Activated naive CD4-positive, alpha-beta T cell treated with anti-CD3 and anti-CD28 coated beads, Interleukin-2, amount 10 ng/mL, durations not matched to agents 7 days and 5 days (primary cell): ENCODE measurements at regions not wholly inside any gene's neighbourhood (a gene's known extent, or its start where the extent isn't known, plus 50 kb on each side); places are given as distances from the start of the nearest gene placed in this dataset.
"Not testable (repeated sequence)": the region's sequence is repeated elsewhere in the genome, so short reads cannot be mapped to it uniquely, and the experiment has no call there.

Source experiments
- CTCF ChIA-PET: fragments of 350-600 bp; sonication (Branson Sonifier 250); formaldehyde crosslinking; loops from one replicate; lab custom pipeline; 2021; ENCODE audit warnings: antibody characterized with exemption; lab: Charles Lee
- DNase-seq: peaks from one replicate; pipeline ENCODE4 v3.0.0-alpha.2; 2020
- H3K27ac Mint-ChIP-seq: one replicate; pipeline ENCODE4 v1.8.0; 2021; ENCODE audit warnings: mild to moderate bottlenecking, moderate library complexity, mixed read lengths
- H3K27me3 Mint-ChIP-seq: one replicate; pipeline ENCODE4 v1.8.0; 2021; ENCODE audit warnings: mild to moderate bottlenecking, mixed read lengths
- H3K36me3 Mint-ChIP-seq: one replicate; pipeline ENCODE4 v1.8.0; 2021; ENCODE audit warnings: mixed read lengths
- H3K4me1 Mint-ChIP-seq: one replicate; pipeline ENCODE4 v1.8.0; 2021; ENCODE audit warnings: mixed read lengths
- H3K4me3 Mint-ChIP-seq: one replicate; pipeline ENCODE4 v1.8.0; 2021; ENCODE audit warnings: mild to moderate bottlenecking, moderate library complexity, mixed read lengths
- H3K9me3 Mint-ChIP-seq: one replicate; pipeline ENCODE4 v1.8.0; 2021; ENCODE audit warnings: mixed read lengths

DNA sequence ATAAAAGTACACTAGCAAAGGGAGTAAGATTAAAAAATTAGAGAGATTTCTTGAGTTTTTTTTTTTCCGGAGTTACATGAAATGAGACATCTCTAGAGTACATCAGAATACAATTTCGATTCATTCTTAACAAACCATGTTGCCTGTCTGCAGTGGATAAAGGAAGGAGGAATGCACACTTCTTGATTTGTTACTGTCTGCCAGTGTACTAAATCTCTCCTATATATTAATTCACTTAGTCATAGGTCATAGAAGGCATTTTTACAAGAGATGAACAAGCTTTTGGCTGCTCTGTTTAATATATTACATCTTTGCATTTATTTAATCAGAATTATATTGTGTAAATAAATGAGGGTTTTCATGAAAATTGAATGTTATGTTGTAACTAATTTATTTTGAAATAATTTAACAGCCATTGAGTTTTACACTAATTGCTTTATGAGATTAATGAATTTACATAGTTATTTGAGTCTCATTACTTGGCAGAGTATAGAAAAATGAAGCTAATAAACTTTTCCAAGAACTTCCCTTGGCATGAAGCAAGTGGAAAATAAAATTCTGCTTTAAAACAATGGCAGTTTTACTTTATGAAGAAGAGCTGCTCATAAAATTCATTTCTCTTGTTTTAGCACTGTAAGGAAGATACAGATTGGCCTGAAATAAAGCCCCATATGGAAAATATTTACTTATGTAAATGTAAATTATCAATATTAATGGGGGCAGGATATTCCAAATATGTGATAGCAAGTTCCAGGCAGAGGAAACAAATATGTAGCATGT lies 1284.7 kb downstream of the BRINP3 start:
- no peaks in the 10 kb centered on the region for H3K27me3 Mint-ChIP-seq
- no peaks in the 10 kb centered on the region for H3K36me3 Mint-ChIP-seq
- CTCF ChIA-PET = no interaction called here
- H3K27ac Mint-ChIP-seq = no peak overlapping the region
- no peak overlapping the region for H3K4me3 Mint-ChIP-seq
- H3K4me1 Mint-ChIP-seq = no peaks in the 10 kb centered on the region
- DNase-seq = no peak
- peaks cover 7% of the 10 kb centered on the region for H3K9me3 Mint-ChIP-seq

- DNase-seq = no peak
- Mint-ChIP-seq H3K27me3 (no peaks in the 10 kb centered on the region), H3K4me1 (no peaks in the 10 kb centered on the region), H3K9me3 (peaks cover 4% of the 10 kb centered on the region), H3K36me3 (no peaks in the 10 kb centered on the region), H3K27ac (no peak overlapping the region), H3K4me3 (no peak overlapping the region)
- CTCF ChIA-PET = no interaction called here
Observed at GRCh38 chr1:189205863-189206262, 1271.8 kb downstream of the BRINP3 start.

- Mint-ChIP-seq H3K36me3 (no peaks in the 10 kb centered on the region), H3K4me3 (no peak overlapping the region)
Observed at GRCh38 chr1:189206617-189207016, 1271.0 kb downstream of the BRINP3 start.

GRCh38 chr1:189211742-189212141 lies 1265.9 kb downstream of the BRINP3 start:
- no peak overlapping the region for H3K4me3 Mint-ChIP-seq
- CTCF ChIA-PET = no interaction called here
- H3K4me1 Mint-ChIP-seq = no peaks in the 10 kb centered on the region
- H3K36me3 Mint-ChIP-seq = no peaks in the 10 kb centered on the region
- no peak for DNase-seq
- no peaks in the 10 kb centered on the region for H3K27me3 Mint-ChIP-seq
- peaks cover 4% of the 10 kb centered on the region for H3K9me3 Mint-ChIP-seq
- H3K27ac Mint-ChIP-seq = no peak overlapping the region

More at GRCh38 chr1:189206617-189207016, 1271.0 kb downstream of the BRINP3 start:
- Mint-ChIP-seq H3K4me1 (no peaks in the 10 kb centered on the region), H3K9me3 (peaks cover 4% of the 10 kb centered on the region), H3K27ac (no peak overlapping the region), H3K27me3 (no peaks in the 10 kb centered on the region)
- DNase-seq = no peak
- CTCF ChIA-PET = no interaction called here

DNA sequence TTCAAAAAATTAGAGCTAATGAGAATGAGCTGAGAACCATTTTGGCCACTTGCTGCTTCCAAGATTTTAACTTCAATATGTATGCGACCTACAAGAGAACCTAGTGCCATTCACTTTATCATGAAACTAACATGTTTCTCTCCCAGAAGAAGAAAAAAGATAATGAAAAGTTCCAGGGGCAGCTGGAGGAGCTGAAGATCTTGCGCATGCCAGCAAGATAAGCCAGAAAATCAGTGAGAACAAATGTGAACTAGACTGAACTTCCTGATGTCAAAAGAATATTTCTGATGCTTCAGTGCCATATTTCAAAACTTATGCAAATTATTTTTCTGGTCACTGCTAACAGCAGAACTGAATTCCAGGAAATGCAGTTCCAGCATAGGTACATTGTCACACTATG lies 1265.1 kb downstream of the BRINP3 start:
- no peaks in the 10 kb centered on the region for H3K4me1 Mint-ChIP-seq
- no peaks in the 10 kb centered on the region for H3K27me3 Mint-ChIP-seq
- H3K4me3 Mint-ChIP-seq = no peak overlapping the region
- CTCF ChIA-PET = interaction anchor here (0.7 kb wide), 1 partner anchor 9 kb away, joined by 3 read pairs; no protein-coding TSS in a partner anchor
- no peaks in the 10 kb centered on the region for H3K36me3 Mint-ChIP-seq
- H3K9me3 Mint-ChIP-seq = peaks cover 4% of the 10 kb centered on the region
- no peak overlapping the region for H3K27ac Mint-ChIP-seq
- DNase-seq = no peak

DNA sequence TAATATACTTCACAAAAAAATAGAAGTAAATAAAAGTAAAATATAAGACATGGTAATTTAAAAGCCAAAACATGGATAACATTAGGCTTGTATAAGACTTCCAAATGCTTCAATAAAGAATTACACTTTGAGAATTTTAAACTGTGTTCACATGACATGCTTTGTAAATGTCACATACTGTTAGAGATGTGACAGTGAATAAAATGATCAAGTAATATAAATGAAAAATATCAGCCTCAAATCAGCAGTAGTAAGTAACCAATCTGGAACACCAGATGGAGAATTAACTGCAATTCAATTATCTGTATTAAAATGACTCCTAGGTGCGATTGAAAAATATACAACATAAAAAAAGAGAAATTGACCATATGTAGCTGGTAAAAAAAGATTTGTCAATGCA lies 1260.8 kb downstream of the BRINP3 start:
- Mint-ChIP-seq H3K36me3 (no peaks in the 10 kb centered on the region), H3K9me3 (peaks cover 5% of the 10 kb centered on the region), H3K27ac (no peak overlapping the region), H3K27me3 (no peaks in the 10 kb centered on the region), H3K4me3 (no peak overlapping the region), H3K4me1 (no peaks in the 10 kb centered on the region)
- no peak for DNase-seq
- CTCF ChIA-PET = no interaction called here

DNA sequence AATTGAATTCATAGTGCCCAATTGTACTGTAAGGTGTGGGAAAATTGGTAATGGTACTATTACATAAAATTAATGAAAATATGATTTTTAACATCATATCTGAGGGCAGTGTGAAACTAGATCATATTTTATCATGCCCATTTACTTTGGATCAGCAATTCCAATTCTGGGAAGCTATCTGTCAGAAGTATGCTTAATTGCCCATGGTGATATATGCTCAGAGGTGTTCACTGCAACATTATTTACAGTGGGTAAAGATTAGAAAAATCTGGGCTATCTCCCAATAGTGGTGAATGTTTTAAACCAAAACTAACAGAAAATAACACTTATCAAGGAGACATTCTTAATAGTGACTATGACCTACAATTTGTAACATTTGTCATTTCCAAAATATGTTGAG lies 1260.0 kb downstream of the BRINP3 start:
- Mint-ChIP-seq H3K9me3 (peaks cover 5% of the 10 kb centered on the region), H3K27ac (no peak overlapping the region), H3K4me1 (no peaks in the 10 kb centered on the region), H3K27me3 (no peaks in the 10 kb centered on the region), H3K4me3 (no peak overlapping the region), H3K36me3 (no peaks in the 10 kb centered on the region)
- DNase-seq = no peak
- CTCF ChIA-PET = no interaction called here

- H3K27me3 Mint-ChIP-seq = no peaks in the 10 kb centered on the region
- DNase-seq = no peak
- H3K4me3 Mint-ChIP-seq = no peak overlapping the region
- CTCF ChIA-PET = no interaction called here
- no peaks in the 10 kb centered on the region for H3K4me1 Mint-ChIP-seq
- H3K36me3 Mint-ChIP-seq = no peaks in the 10 kb centered on the region
- peaks cover 5% of the 10 kb centered on the region for H3K9me3 Mint-ChIP-seq
- H3K27ac Mint-ChIP-seq = no peak overlapping the region
Observed at GRCh38 chr1:189220750-189221149, 1256.9 kb downstream of the BRINP3 start.

DNA sequence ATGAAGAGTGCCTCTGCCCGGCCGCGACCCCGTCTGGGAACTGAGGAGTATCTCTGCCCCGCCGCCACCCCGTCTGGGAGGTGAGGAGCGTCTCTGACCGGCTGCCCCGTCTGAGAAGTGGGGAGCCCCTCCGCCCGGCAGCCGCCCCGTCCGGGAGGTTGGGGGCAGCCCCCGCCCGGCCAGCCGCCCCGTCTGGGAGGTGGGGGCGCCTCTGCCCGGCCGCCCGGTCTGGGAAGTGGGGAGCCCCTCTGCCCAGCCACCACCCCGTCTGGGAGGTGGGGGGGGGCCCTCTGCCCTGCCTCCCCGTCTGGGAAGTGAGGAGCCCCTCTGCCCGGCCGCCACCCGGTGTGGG lies 1251.9 kb downstream of the BRINP3 start:
- H3K4me1 Mint-ChIP-seq, H3K4me3 Mint-ChIP-seq, CTCF ChIA-PET, DNase-seq, H3K27ac Mint-ChIP-seq, H3K27me3 Mint-ChIP-seq, H3K36me3 Mint-ChIP-seq, H3K9me3 Mint-ChIP-seq: not testable (repeated sequence)

- no peak overlapping the region for H3K4me3 Mint-ChIP-seq
- no peak for DNase-seq
- no peak overlapping the region for H3K27ac Mint-ChIP-seq
- CTCF ChIA-PET = no interaction called here
- H3K4me1 Mint-ChIP-seq = no peaks in the 10 kb centered on the region
- peaks cover under 1% of the 10 kb centered on the region for H3K9me3 Mint-ChIP-seq
- no peaks in the 10 kb centered on the region for H3K27me3 Mint-ChIP-seq
- H3K36me3 Mint-ChIP-seq = no peaks in the 10 kb centered on the region
Observed at GRCh38 chr1:189226779-189227178, 1250.9 kb downstream of the BRINP3 start.

GRCh38 chr1:189237008-189237407 lies 1240.7 kb downstream of the BRINP3 start:
- CTCF ChIA-PET = no interaction called here
- no peak for DNase-seq
- no peaks in the 10 kb centered on the region for H3K36me3 Mint-ChIP-seq
- no peak overlapping the region for H3K27ac Mint-ChIP-seq
- no peaks in the 10 kb centered on the region for H3K27me3 Mint-ChIP-seq
- H3K9me3 Mint-ChIP-seq = peaks cover 17% of the 10 kb centered on the region
- H3K4me1 Mint-ChIP-seq = no peaks in the 10 kb centered on the region
- H3K4me3 Mint-ChIP-seq = no peak overlapping the region

DNA sequence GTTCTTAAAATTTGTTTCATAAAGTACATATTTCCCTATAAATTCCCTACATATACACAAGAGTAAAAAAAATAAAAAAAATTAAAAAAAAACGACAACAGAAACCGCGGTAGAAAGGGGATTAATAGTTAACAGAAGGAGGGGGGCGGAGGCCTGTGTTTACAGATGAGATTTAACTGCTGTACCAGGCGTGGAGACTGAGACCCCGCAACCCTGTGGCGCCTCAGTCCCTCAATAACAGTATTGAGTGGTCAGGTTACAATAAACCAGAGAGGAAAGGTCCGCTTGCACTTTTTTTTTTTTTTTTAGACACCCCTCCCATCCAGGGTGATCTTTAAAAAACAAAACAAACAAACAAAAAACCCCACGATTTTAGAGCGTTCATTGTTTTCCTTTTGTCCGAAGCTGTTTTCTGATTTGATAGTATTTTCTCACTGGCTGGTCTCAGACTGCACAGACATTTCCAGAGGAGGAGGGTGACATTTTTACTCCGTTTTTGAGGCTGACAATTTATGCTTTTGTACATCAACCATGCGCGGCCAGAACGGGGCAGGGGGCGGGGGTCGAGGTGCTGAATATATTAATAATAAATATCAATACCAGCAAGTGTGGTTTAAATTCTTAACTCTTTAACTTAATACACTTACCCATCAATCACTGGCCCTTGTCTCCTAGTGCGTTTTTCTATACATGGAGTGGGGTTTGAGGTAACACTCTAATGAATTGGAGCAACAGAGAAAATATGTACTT lies 1223.9 kb downstream of the BRINP3 start:
- Mint-ChIP-seq H3K4me1 (no peaks in the 10 kb centered on the region), H3K36me3 (no peaks in the 10 kb centered on the region), H3K27ac (no peak overlapping the region), H3K27me3 (no peaks in the 10 kb centered on the region), H3K4me3 (no peak overlapping the region), H3K9me3 (peaks cover 4% of the 10 kb centered on the region)
- DNase-seq = no peak
- CTCF ChIA-PET = no interaction called here

- H3K27me3 Mint-ChIP-seq, CTCF ChIA-PET, H3K36me3 Mint-ChIP-seq, H3K27ac Mint-ChIP-seq, H3K4me3 Mint-ChIP-seq, DNase-seq, H3K9me3 Mint-ChIP-seq, H3K4me1 Mint-ChIP-seq: not testable (repeated sequence)
Observed at GRCh38 chr1:189261128-189261527, 1216.5 kb downstream of the BRINP3 start.

DNA sequence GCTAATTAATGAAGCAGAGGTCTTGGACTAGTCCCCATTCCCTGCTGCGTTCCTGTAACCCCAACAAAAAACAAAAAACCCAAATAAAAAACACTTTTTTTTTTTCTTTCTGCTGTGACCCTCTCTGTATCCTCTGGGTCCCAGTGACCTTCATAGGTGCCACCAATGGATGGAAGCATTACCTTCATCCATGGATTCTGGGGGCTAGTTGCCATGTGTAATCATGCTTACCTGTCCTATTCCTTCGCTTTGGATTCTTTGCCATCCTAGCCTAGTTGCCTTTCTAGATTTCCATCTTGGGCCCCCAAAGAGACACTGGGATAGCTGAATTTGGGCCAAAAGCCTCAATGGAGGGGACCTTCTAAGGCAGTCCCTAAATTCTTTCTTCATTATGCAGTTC lies 1208.7 kb downstream of the BRINP3 start:
- Mint-ChIP-seq H3K9me3 (peaks cover 20% of the 10 kb centered on the region), H3K27ac (no peak overlapping the region), H3K4me3 (no peak overlapping the region), H3K27me3 (no peaks in the 10 kb centered on the region), H3K36me3 (no peaks in the 10 kb centered on the region), H3K4me1 (no peaks in the 10 kb centered on the region)
- CTCF ChIA-PET = no interaction called here
- no peak for DNase-seq

DNA sequence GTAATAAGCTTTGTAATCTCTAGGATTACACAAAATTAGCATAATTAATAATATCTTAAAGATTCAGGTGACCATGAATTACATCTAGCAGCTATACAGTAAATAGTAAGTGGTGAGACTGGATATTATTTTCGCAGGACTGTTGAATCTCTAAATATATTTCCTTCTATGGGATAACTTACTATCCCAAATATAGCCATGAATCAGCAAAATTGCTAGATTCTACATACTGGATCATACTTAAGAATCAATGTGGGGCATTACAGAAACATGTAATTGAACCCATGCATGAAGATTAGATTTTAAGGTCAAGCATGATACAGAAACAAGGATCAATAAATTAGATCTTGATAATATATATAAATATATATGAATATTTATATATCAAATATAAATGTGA lies 1203.4 kb downstream of the BRINP3 start:
- no peak for DNase-seq
- H3K36me3 Mint-ChIP-seq = no peaks in the 10 kb centered on the region
- CTCF ChIA-PET = no interaction called here
- H3K4me1 Mint-ChIP-seq = no peaks in the 10 kb centered on the region
- no peak overlapping the region for H3K27ac Mint-ChIP-seq
- H3K9me3 Mint-ChIP-seq = peaks cover 12% of the 10 kb centered on the region
- H3K27me3 Mint-ChIP-seq = no peaks in the 10 kb centered on the region
- no peak overlapping the region for H3K4me3 Mint-ChIP-seq
